BJ (cell line): ENCODE measurements at regions not wholly inside any gene's neighbourhood (a gene's known extent, or its start where the extent isn't known, plus 50 kb on each side); places are given as distances from the start of the nearest gene placed in this dataset.

ENCODE experiments used
- CTCF ChIA-PET: fragments of 350-600 bp; formaldehyde crosslinking; extraction: SDS; loops from one replicate; lab custom pipeline; 2021; ENCODE audit warnings: antibody characterized with exemption, inconsistent platforms; lab: Yijun Ruan, JAX
- POLR2A ChIA-PET: fragments of 300-600 bp; sonication (Branson Sonifier 250); formaldehyde crosslinking; extraction: SDS; loops from one replicate; lab custom pipeline; 2021; ENCODE audit warnings: antibody characterized with exemption; lab: Charles Lee
- DNase-seq: peaks from one replicate; pipeline ENCODE4 v3.0.0-alpha.2; 2011; ENCODE audit warnings: low read depth
- H3K27me3 ChIP-seq: 2 replicates; pipeline ENCODE4 v1.6.0; 2011; ENCODE audit warnings: low read length; ENCODE audit not compliant: control insufficient read depth, insufficient read depth
- H3K36me3 ChIP-seq: 2 replicates; pipeline ENCODE4 v1.5.1; 2011; ENCODE audit warnings: low read length; ENCODE audit not compliant: control insufficient read depth, insufficient read depth
- H3K4me3 ChIP-seq: 2 replicates; pipeline ENCODE4 v1.5.1; 2011; ENCODE audit warnings: low read depth, mild to moderate bottlenecking, control low read depth, low read length
- CTCF ChIP-seq: IDR thresholded peaks from 2 replicates; pipeline ENCODE4 v1.5.1; 2011; ENCODE audit warnings: low read depth, mild to moderate bottlenecking, control low read depth, inconsistent platforms, low read length, moderate library complexity; ENCODE audit not compliant: insufficient read depth

- ChIA-PET POLR2A (no interaction called here), CTCF (interaction anchor here (1.2 to 2.5 kb wide), 2 partner anchors 22 to 115 kb away, joined by 3 to 6 read pairs; no protein-coding TSS in a partner anchor)
- no peak overlapping the region for H3K4me3 ChIP-seq
- H3K27me3 ChIP-seq: no peaks in the 10 kb centered on the region
- DNase-seq: no peak
- no peak for TF ChIP-seq CTCF
- H3K36me3 ChIP-seq: no peaks in the 10 kb centered on the region
Measured at GRCh38 chr4:128596853-128597252, 212.6 kb upstream of the JADE1 start.

GRCh38 chr4:128596115-128596514 is 213.4 kb upstream of the JADE1 start:
- ChIA-PET POLR2A (no interaction called here), CTCF (no interaction called here)
- no peak overlapping the region for H3K4me3 ChIP-seq
- H3K36me3 ChIP-seq: no peaks in the 10 kb centered on the region
- DNase-seq: no peak
- no peak for TF ChIP-seq CTCF
- H3K27me3 ChIP-seq: no peaks in the 10 kb centered on the region

- no peak for TF ChIP-seq CTCF
Measured at GRCh38 chr4:128591482-128591881, 218.0 kb upstream of the JADE1 start.

GRCh38 chr4:128590773-128591172 is 218.7 kb upstream of the JADE1 start:
- no peak for TF ChIP-seq CTCF
- Histone ChIP-seq H3K36me3 (no peaks in the 10 kb centered on the region), H3K27me3 (no peaks in the 10 kb centered on the region), H3K4me3 (no peak overlapping the region)
- no peak for DNase-seq
- POLR2A ChIA-PET: no interaction called here
- CTCF ChIA-PET: interaction anchor here (1.3 to 1.4 kb wide), 2 partner anchors 16 to 138 kb away, joined by 3 to 6 read pairs; no protein-coding TSS in a partner anchor

More at GRCh38 chr4:128591482-128591881, 218.0 kb upstream of the JADE1 start:
- CTCF ChIA-PET: interaction anchor here (1.3 to 1.4 kb wide), 2 partner anchors 17 to 139 kb away, joined by 3 to 6 read pairs; no protein-coding TSS in a partner anchor
- Histone ChIP-seq H3K27me3 (no peaks in the 10 kb centered on the region), H3K36me3 (no peaks in the 10 kb centered on the region), H3K4me3 (no peak overlapping the region)
- POLR2A ChIA-PET: no interaction called here
- no peak for DNase-seq

GRCh38 chr4:128590034-128590740 is 219.3 kb upstream of the JADE1 start:
- ChIA-PET POLR2A (no interaction called here), CTCF (interaction anchor here (1.3 to 1.4 kb wide), 2 partner anchors 15 to 137 kb away, joined by 3 to 6 read pairs; no protein-coding TSS in a partner anchor)
- no peaks in the 10 kb centered on the region for H3K36me3 ChIP-seq
- DNase-seq: no peak
- no peak overlapping the region for H3K4me3 ChIP-seq
- TF ChIP-seq CTCF: no peak
- no peaks in the 10 kb centered on the region for H3K27me3 ChIP-seq
